Upper lobe of left lung (tissue), 6 donors: ENCODE measurements at regions not wholly inside any gene's neighbourhood (a gene's known extent, or its start where the extent isn't known, plus 50 kb on each side); places are given as distances from the start of the nearest gene placed in this dataset.
"Not testable (repeated sequence)": the region's sequence is repeated elsewhere in the genome, so short reads cannot be mapped to it uniquely, and the experiment has no call there.

Experiments
- ATAC-seq, 2 donors: fragments of 200-7000 bp; cut with Tn5 transposase; one replicate each; pipeline ENCODE4 v1.9.1; 2022; ENCODE audit warnings: mild to moderate bottlenecking in 2 of 2, moderate library complexity in 2 of 2; ENCODE audit not compliant: low FRiP score in 2 of 2
- DNase-seq, 2 donors: peaks; one replicate each; pipeline ENCODE4 v3.0.0-alpha.2; 2019 to 2020
- H3K27ac ChIP-seq, 4 donors: fragments of 200-600 bp; sonication (generic); one replicate each; pipeline ENCODE4 v1.5.1; 2016 to 2019
- H3K27me3 ChIP-seq, 4 donors: fragments of 200-600 bp; sonication (generic); one replicate each; pipeline ENCODE4 v1.5.1; 2017 to 2019
- H3K36me3 ChIP-seq, 4 donors: fragments of 200-600 bp; sonication (generic); one replicate each; pipeline ENCODE4 v1.5.1; 2016 to 2019
- H3K4me1 ChIP-seq, 4 donors: fragments of 200-600 bp; sonication (generic); one replicate each; pipeline ENCODE4 v1.5.1; 2018 to 2019
- H3K4me3 ChIP-seq, 4 donors: fragments of 200-600 bp; sonication (generic); one replicate each; pipeline ENCODE4 v1.5.1; 2017 to 2019; ENCODE audit warnings: mild to moderate bottlenecking in 2 of 4, moderate library complexity in 1 of 4
- H3K9me3 ChIP-seq, 4 donors: fragments of 200-600 bp; sonication (generic); one replicate each; pipeline ENCODE4 v1.5.1; 2018 to 2019
- CTCF ChIP-seq, 6 experiments: fragments of 450-650 bp in 4 of 6; fragments of 200-600 bp in 2 of 6; sonication (generic) in 2 of 6; IDR thresholded peaks; one replicate each; pipeline ENCODE4 v1.5.1; 2016 to 2019; ENCODE audit warnings: antibody characterized with exemption in 6 of 6
- EP300 ChIP-seq, 4 donors: sonication (generic); formaldehyde crosslinking; IDR thresholded peaks; one replicate each; pipeline ENCODE4 v1.5.1; 2017; ENCODE audit warnings: antibody characterized with exemption in 4 of 4, control low read depth in 2 of 4
- POLR2A ChIP-seq, 4 donors: fragments of 450-650 bp; IDR thresholded peaks; one replicate each; pipeline ENCODE4 v1.5.1; 2016 to 2017; ENCODE audit warnings: antibody characterized with exemption in 4 of 4, mild to moderate bottlenecking in 2 of 4
- POLR2AphosphoS5 ChIP-seq, 2 donors: sonication (generic); formaldehyde crosslinking; IDR thresholded peaks; one replicate each; pipeline ENCODE4 v1.5.1; 2017; ENCODE audit warnings: antibody characterized with exemption in 2 of 2
- WGBS, 2 donors: methylation state at CpG; one replicate each; pipeline ENCODE4 v1.1.5; 2017 to 2018; 5-methylcytosine and 5-hydroxymethylcytosine counted together
- donor health status: DM: no; HTN: no; CAD: no; lungs with moderate emphysema.
- donor health status: DM: no; HTN: yes; CAD: no; lungs with severe emphysema.

- DNase-seq (no peak), ATAC-seq (no peak)
- Histone ChIP-seq H3K36me3 (no peaks in the 10 kb centered on the region), H3K27me3 (no peaks in the 10 kb centered on the region), H3K27ac (no peak overlapping the region), H3K4me3 (no peak overlapping the region), H3K9me3 (no peaks in the 10 kb centered on the region), H3K4me1 (peaks cover 4 to 13% (median 8%) of the 10 kb centered on the region in 4 donors)
- TF ChIP-seq CTCF (IDR thresholded peaks at IDR 0.05) (no peak), POLR2AphosphoS5 (IDR thresholded peaks at IDR 0.05) (no peak), EP300 (IDR thresholded peaks at IDR 0.05) (no peak), POLR2A (IDR thresholded peaks at IDR 0.05) (no peak)
- WGBS, 2 donors = 84% methylated on average over 2 of the region's 2 CpGs
These were observed 287.3 kb downstream of the MREG start for GRCh38 chr2:215726070-215726469.

GRCh38 chr2:215724146-215724545 lies 288.3 kb upstream of the FN1 start:
- TF ChIP-seq CTCF (IDR thresholded peaks at IDR 0.05) = no peak
- no peak for TF ChIP-seq EP300 (IDR thresholded peaks at IDR 0.05)
- no peak for TF ChIP-seq POLR2A (IDR thresholded peaks at IDR 0.05)
- TF ChIP-seq POLR2AphosphoS5 (IDR thresholded peaks at IDR 0.05) = no peak
- no peak overlapping the region for H3K27ac ChIP-seq
- no peak for ATAC-seq
- H3K9me3 ChIP-seq = no peaks in the 10 kb centered on the region
- no peaks in the 10 kb centered on the region for H3K36me3 ChIP-seq
- WGBS, 2 donors = 95 to 96% methylated on average over 5 of the region's 5 CpGs
- no peak overlapping the region for H3K4me3 ChIP-seq
- peaks cover 4 to 17% (median 8%) of the 10 kb centered on the region in 4 donors for H3K4me1 ChIP-seq
- no peaks in the 10 kb centered on the region for H3K27me3 ChIP-seq
- DNase-seq = no peak

- no peak for ATAC-seq
- no peaks in the 10 kb centered on the region for H3K36me3 ChIP-seq
- H3K4me1 ChIP-seq = peaks cover 4 to 14% (median 9%) of the 10 kb centered on the region in 4 donors
- WGBS, 2 donors = 95 to 96% methylated on average over 3 of the region's 3 CpGs
- no peak overlapping the region for H3K4me3 ChIP-seq
- H3K9me3 ChIP-seq = no peaks in the 10 kb centered on the region
- TF ChIP-seq POLR2AphosphoS5 (IDR thresholded peaks at IDR 0.05) = no peak
- TF ChIP-seq POLR2A (IDR thresholded peaks at IDR 0.05) = no peak
- TF ChIP-seq EP300 (IDR thresholded peaks at IDR 0.05) = no peak
- no peak for TF ChIP-seq CTCF (IDR thresholded peaks at IDR 0.05)
- DNase-seq = no peak
- H3K27me3 ChIP-seq = no peaks in the 10 kb centered on the region
- no peak overlapping the region for H3K27ac ChIP-seq
These were observed 287.8 kb upstream of the FN1 start for GRCh38 chr2:215723631-215724011.

GRCh38 chr2:215722986-215723630 lies 287.2 kb upstream of the FN1 start:
- Histone ChIP-seq H3K36me3 (no peaks in the 10 kb centered on the region), H3K4me3 (no peak overlapping the region), H3K27ac (no peak overlapping the region), H3K9me3 (no peaks in the 10 kb centered on the region), H3K27me3 (no peaks in the 10 kb centered on the region), H3K4me1 (peaks cover under 1 to 14% (median 5%) of the 10 kb centered on the region in 4 donors)
- WGBS, 2 donors = 73 to 81% methylated on average over 2 of the region's 2 CpGs
- TF ChIP-seq POLR2A (IDR thresholded peaks at IDR 0.05) = no peak
- no peak for TF ChIP-seq POLR2AphosphoS5 (IDR thresholded peaks at IDR 0.05)
- no peak for TF ChIP-seq EP300 (IDR thresholded peaks at IDR 0.05)
- no peak for TF ChIP-seq CTCF (IDR thresholded peaks at IDR 0.05)
- ATAC-seq (no peak), DNase-seq (no peak)

- Histone ChIP-seq H3K4me3 (no peak overlapping the region), H3K27me3 (no peaks in the 10 kb centered on the region), H3K36me3 (no peaks in the 10 kb centered on the region), H3K9me3 (no peaks in the 10 kb centered on the region), H3K4me1 (peaks cover 0 to 12% (median 10%) of the 10 kb centered on the region in 4 donors), H3K27ac (no peak overlapping the region)
- WGBS, 2 donors = 91% methylated on average over 5 of the region's 5 CpGs
- TF ChIP-seq POLR2AphosphoS5 (IDR thresholded peaks at IDR 0.05) (no peak), EP300 (IDR thresholded peaks at IDR 0.05) (no peak), POLR2A (IDR thresholded peaks at IDR 0.05) (no peak), CTCF (IDR thresholded peaks at IDR 0.05) (no peak)
- DNase-seq = no peak
- ATAC-seq = no peak
These were observed 286.3 kb upstream of the FN1 start for GRCh38 chr2:215722125-215722524.

- 79 to 92% methylated on average over 1 of the region's 1 CpG for WGBS, 2 donors
- H3K9me3 ChIP-seq, ATAC-seq, H3K36me3 ChIP-seq, DNase-seq, H3K27me3 ChIP-seq, H3K4me3 ChIP-seq, H3K27ac ChIP-seq: not testable (repeated sequence)
- peaks cover 0 to 13% (median 10%) of the 10 kb centered on the region in 4 donors for H3K4me1 ChIP-seq
These were observed 285.6 kb upstream of the FN1 start for GRCh38 chr2:215721515-215721914.
